NB4 (cell line): ENCODE measurements at regions not wholly inside any gene's neighbourhood (a gene's known extent, or its start where the extent isn't known, plus 50 kb on each side); places are given as distances from the start of the nearest gene placed in this dataset.

Experiments used
- DNase-seq: peaks from one replicate; pipeline ENCODE4 v3.0.0; 2010; ENCODE audit warnings: low read depth
- H3K4me3 ChIP-seq: one replicate; pipeline ENCODE4 v1.5.1; 2011; ENCODE audit warnings: mild to moderate bottlenecking, low read depth, low read length, moderate library complexity
- MAX ChIP-seq: IDR thresholded peaks from 2 replicates; pipeline ENCODE4 v1.6.1; 2011; ENCODE audit warnings: low read depth, low read length
- MYC ChIP-seq: IDR thresholded peaks from 2 replicates; pipeline ENCODE4 v1.6.1; 2011; ENCODE audit warnings: low read depth, low read length
- POLR2A ChIP-seq: IDR thresholded peaks from 2 replicates; pipeline ENCODE4 v1.6.1; 2011; ENCODE audit warnings: mild to moderate bottlenecking; ENCODE audit not compliant: insufficient read length; ENCODE audit errors: extremely low read depth
- TF ChIP-seq, protein P1 (sequence below): IDR thresholded peaks from one replicate; pipeline ENCODE4 v1.5.1; 2012; ENCODE audit warnings: low read depth, low read length

GRCh38 chr15:62727501-62727900 lies 315.0 kb upstream of the TPM1 start:
- DNase-seq, result no peak
- H3K4me3 ChIP-seq, result no peak overlapping the region
- TF ChIP-seq POLR2A (no peak), MYC (no peak), MAX (no peak)
- TF ChIP-seq, protein P1, sequence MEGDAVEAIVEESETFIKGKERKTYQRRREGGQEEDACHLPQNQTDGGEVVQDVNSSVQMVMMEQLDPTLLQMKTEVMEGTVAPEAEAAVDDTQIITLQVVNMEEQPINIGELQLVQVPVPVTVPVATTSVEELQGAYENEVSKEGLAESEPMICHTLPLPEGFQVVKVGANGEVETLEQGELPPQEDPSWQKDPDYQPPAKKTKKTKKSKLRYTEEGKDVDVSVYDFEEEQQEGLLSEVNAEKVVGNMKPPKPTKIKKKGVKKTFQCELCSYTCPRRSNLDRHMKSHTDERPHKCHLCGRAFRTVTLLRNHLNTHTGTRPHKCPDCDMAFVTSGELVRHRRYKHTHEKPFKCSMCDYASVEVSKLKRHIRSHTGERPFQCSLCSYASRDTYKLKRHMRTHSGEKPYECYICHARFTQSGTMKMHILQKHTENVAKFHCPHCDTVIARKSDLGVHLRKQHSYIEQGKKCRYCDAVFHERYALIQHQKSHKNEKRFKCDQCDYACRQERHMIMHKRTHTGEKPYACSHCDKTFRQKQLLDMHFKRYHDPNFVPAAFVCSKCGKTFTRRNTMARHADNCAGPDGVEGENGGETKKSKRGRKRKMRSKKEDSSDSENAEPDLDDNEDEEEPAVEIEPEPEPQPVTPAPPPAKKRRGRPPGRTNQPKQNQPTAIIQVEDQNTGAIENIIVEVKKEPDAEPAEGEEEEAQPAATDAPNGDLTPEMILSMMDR, result no peak

DNA sequence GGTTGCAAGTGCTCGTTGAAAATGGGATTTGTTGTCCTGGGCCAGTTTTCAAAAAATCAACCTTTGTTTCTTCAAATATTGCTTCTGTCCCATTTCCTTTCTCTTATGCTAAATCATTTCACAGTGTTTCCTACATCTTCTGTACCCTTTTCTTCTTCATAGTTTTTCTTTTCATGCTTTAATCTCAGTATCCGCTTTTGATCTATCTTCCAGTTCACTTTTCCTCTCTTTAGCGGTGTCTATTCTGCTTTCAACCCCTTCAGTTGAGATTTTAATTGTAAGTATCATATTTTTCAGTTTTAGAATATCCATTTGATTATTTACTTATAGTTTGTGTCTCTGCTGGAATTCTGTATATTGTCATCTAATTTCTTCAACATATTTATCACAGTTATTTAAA lies 311.7 kb upstream of the TPM1 start:
- TF ChIP-seq MYC (no peak), MAX (no peak), POLR2A (no peak)
- TF ChIP-seq, protein P1, result no peak

DNA sequence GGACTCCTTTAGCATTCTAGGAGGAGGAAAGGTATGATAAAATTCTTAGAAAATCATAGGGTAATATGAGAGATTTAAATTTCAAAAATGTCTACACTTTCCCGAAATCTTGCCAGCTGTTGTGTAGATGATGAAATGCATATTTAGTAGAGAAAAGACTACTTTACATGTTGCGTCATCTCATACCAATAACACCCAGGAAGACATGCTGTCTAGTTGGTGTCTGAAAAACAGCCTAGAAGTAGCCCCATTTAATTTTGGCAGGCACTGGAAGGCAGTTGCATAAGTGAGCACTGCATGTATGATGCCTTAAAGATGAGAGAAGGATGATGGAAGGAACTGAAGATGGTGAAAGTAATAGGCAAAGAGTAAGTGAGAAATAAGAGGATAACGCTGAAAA lies 310.5 kb upstream of the TPM1 start:
- TF ChIP-seq POLR2A (no peak), MAX (no peak), MYC (no peak)
- TF ChIP-seq, protein P1, result no peak
- no peak overlapping the region for H3K4me3 ChIP-seq
- DNase-seq, result no peak

More for the DNA sequence above, 311.7 kb upstream of the TPM1 start:
- H3K4me3 ChIP-seq, result no peak overlapping the region
- no peak for DNase-seq

DNA sequence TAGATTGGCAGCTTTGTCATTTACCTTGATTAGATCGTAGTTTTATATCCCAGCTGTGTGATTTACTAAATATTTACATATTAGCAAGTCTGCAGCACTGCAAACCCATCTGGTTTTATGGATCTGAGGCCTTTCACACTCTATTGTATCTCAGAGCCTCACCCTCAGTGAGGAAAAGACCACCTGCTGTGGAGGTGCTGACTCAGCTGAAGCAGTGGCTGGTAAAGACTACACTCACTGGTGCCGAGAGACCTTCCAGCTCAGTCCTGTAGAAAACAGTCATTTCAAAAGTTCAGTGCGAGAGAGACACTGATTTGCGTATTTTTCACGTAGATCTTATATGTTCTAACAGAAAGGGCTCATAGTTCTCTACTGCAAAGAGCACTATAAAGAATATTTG lies 307.8 kb upstream of the TPM1 start:
- no peak overlapping the region for H3K4me3 ChIP-seq
- DNase-seq, result no peak
- TF ChIP-seq POLR2A (no peak), MYC (no peak)

- TF ChIP-seq MYC, result no peak
- no peak for TF ChIP-seq POLR2A
- TF ChIP-seq, protein P1, result no peak
- no peak for TF ChIP-seq MAX
- DNase-seq, result no peak
- no peak overlapping the region for H3K4me3 ChIP-seq
Measured at GRCh38 chr15:62736756-62737155, 305.8 kb upstream of the TPM1 start.

- TF ChIP-seq, protein P1, result no peak
- no peak overlapping the region for H3K4me3 ChIP-seq
- no peak for DNase-seq
Measured at GRCh38 chr15:62737551-62737950, 305.0 kb upstream of the TPM1 start.

- TF ChIP-seq MYC (no peak), POLR2A (no peak), MAX (no peak)
- TF ChIP-seq, protein P1, result no peak
- H3K4me3 ChIP-seq, result no peak overlapping the region
- no peak for DNase-seq
Measured at GRCh38 chr15:62739082-62739481, 303.5 kb upstream of the TPM1 start.
